ENCODE measurements at regions not wholly inside any gene's neighbourhood (a gene's known extent, or its start where the extent isn't known, plus 50 kb on each side); places are given as distances from the start of the nearest gene placed in this dataset.

DNA sequence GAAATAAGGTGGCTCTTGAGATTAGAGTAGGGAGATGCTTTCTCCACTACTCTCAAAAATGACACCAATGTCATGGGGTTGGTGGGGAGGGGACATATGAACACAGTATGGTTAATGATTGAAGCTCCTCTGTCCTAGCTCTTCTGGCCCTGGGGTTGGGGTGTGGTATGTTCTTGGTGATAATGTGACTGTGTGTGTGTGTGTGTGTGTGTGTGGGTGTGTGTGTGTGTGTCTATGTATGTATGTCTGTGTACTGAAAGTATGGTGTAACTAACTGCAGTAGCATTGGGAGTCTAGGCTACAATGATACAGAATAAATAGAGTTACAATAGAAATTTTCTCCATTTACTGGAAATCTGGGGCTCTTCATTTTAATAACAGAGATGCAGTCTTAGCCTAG, 121.0 kb upstream of the CD180 start:
- Mint-ChIP-seq H3K36me3 (no peaks in the 10 kb centered on the region), H3K4me3 (no peak overlapping the region), H3K9me3 (peaks cover 33% of the 10 kb centered on the region), H3K4me1 (no peaks in the 10 kb centered on the region), H3K27ac (no peak overlapping the region), H3K27me3 (ENCODE audit: low read depth) (no peaks in the 10 kb centered on the region; the same call in 1 of the 2 replicates)
- CTCF ChIA-PET: no interaction called here
- no peak for DNase-seq (ENCODE audit: low spot score)
- ATAC-seq: no peak
- POLR2A ChIA-PET: no interaction called here
- TF ChIP-seq TEAD4 (CRISPR knock-in tag; IDR thresholded peaks at IDR 0.05): no peak
- no peak for TF ChIP-seq FOXJ3 (CRISPR knock-in tag; IDR thresholded peaks at IDR 0.05; ENCODE audit: borderline replicate concordance)
- TF ChIP-seq ZNF138 (CRISPR knock-in tag; conservative IDR thresholded peaks at IDR 0.05): no peak
- no peak for TF ChIP-seq NFYB (CRISPR knock-in tag; conservative IDR thresholded peaks at IDR 0.05; ENCODE audit: low read depth)
- TF ChIP-seq, protein P1, sequence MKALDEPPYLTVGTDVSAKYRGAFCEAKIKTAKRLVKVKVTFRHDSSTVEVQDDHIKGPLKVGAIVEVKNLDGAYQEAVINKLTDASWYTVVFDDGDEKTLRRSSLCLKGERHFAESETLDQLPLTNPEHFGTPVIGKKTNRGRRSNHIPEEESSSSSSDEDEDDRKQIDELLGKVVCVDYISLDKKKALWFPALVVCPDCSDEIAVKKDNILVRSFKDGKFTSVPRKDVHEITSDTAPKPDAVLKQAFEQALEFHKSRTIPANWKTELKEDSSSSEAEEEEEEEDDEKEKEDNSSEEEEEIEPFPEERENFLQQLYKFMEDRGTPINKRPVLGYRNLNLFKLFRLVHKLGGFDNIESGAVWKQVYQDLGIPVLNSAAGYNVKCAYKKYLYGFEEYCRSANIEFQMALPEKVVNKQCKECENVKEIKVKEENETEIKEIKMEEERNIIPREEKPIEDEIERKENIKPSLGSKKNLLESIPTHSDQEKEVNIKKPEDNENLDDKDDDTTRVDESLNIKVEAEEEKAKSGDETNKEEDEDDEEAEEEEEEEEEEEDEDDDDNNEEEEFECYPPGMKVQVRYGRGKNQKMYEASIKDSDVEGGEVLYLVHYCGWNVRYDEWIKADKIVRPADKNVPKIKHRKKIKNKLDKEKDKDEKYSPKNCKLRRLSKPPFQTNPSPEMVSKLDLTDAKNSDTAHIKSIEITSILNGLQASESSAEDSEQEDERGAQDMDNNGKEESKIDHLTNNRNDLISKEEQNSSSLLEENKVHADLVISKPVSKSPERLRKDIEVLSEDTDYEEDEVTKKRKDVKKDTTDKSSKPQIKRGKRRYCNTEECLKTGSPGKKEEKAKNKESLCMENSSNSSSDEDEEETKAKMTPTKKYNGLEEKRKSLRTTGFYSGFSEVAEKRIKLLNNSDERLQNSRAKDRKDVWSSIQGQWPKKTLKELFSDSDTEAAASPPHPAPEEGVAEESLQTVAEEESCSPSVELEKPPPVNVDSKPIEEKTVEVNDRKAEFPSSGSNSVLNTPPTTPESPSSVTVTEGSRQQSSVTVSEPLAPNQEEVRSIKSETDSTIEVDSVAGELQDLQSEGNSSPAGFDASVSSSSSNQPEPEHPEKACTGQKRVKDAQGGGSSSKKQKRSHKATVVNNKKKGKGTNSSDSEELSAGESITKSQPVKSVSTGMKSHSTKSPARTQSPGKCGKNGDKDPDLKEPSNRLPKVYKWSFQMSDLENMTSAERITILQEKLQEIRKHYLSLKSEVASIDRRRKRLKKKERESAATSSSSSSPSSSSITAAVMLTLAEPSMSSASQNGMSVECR (CRISPR knock-in tag; IDR thresholded peaks at IDR 0.05; ENCODE audit: borderline replicate concordance): no peak
- TF ChIP-seq PRRX2 (CRISPR knock-in tag; IDR thresholded peaks at IDR 0.05): no peak
- TF ChIP-seq GTF2I (CRISPR knock-in tag; conservative IDR thresholded peaks at IDR 0.05): no peak
- no peak for TF ChIP-seq FOXP1 (CRISPR knock-in tag; IDR thresholded peaks at IDR 0.05; ENCODE audit: borderline replicate concordance)
- TF ChIP-seq, protein P2, sequence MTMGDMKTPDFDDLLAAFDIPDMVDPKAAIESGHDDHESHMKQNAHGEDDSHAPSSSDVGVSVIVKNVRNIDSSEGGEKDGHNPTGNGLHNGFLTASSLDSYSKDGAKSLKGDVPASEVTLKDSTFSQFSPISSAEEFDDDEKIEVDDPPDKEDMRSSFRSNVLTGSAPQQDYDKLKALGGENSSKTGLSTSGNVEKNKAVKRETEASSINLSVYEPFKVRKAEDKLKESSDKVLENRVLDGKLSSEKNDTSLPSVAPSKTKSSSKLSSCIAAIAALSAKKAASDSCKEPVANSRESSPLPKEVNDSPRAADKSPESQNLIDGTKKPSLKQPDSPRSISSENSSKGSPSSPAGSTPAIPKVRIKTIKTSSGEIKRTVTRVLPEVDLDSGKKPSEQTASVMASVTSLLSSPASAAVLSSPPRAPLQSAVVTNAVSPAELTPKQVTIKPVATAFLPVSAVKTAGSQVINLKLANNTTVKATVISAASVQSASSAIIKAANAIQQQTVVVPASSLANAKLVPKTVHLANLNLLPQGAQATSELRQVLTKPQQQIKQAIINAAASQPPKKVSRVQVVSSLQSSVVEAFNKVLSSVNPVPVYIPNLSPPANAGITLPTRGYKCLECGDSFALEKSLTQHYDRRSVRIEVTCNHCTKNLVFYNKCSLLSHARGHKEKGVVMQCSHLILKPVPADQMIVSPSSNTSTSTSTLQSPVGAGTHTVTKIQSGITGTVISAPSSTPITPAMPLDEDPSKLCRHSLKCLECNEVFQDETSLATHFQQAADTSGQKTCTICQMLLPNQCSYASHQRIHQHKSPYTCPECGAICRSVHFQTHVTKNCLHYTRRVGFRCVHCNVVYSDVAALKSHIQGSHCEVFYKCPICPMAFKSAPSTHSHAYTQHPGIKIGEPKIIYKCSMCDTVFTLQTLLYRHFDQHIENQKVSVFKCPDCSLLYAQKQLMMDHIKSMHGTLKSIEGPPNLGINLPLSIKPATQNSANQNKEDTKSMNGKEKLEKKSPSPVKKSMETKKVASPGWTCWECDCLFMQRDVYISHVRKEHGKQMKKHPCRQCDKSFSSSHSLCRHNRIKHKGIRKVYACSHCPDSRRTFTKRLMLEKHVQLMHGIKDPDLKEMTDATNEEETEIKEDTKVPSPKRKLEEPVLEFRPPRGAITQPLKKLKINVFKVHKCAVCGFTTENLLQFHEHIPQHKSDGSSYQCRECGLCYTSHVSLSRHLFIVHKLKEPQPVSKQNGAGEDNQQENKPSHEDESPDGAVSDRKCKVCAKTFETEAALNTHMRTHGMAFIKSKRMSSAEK (CRISPR knock-in tag; IDR thresholded peaks at IDR 0.05; ENCODE audit: borderline replicate concordance): no peak
- TF ChIP-seq NFE2L1 (CRISPR knock-in tag; IDR thresholded peaks at IDR 0.05): no peak
- TF ChIP-seq, protein P3, sequence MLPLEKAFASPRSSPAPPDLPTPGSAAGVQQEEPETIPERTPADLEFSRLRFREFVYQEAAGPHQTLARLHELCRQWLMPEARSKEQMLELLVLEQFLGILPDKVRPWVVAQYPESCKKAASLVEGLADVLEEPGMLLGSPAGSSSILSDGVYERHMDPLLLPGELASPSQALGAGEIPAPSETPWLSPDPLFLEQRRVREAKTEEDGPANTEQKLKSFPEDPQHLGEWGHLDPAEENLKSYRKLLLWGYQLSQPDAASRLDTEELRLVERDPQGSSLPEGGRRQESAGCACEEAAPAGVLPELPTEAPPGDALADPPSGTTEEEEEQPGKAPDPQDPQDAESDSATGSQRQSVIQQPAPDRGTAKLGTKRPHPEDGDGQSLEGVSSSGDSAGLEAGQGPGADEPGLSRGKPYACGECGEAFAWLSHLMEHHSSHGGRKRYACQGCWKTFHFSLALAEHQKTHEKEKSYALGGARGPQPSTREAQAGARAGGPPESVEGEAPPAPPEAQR (CRISPR knock-in tag; IDR thresholded peaks at IDR 0.05): no peak
- TF ChIP-seq ZNF232 (CRISPR knock-in tag; IDR thresholded peaks at IDR 0.05): no peak
- TF ChIP-seq, protein P4, sequence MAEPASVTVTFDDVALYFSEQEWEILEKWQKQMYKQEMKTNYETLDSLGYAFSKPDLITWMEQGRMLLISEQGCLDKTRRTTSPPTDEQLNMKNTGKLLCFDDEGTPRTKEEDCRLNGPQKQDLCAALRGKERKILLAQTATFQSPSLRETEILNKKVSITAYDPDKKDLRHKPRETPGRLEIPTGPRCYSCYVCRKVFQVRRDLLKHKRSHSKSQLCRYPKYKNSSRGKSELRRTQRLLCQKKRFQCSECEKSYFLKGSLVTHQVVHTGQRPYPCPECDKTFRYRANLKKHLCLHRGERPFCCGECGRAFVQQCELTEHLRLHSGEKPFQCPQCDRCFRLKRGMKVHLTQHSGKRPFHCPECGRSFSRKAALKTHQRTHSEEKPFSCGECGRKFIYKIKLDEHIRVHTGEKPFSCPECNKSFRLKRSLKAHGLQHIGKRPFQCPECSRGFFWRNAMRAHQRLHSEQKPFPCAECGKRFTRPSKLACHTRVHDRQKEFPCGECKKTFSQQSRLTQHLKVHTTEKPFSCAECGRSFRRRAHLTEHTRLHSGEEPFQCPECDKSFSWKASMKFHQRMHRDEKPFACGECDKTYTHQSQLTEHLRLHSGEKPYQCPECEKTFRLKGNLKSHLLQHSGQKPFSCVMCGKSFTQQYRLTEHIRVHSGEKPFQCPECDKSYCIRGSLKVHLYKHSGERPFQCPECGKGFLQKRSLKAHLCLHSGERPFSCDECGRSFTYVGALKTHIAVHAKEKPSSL (CRISPR knock-in tag; conservative IDR thresholded peaks at IDR 0.05): no peak
- TF ChIP-seq SOX15 (CRISPR knock-in tag; IDR thresholded peaks at IDR 0.05): no peak
- no peak for TF ChIP-seq GRHL2 (CRISPR knock-in tag; IDR thresholded peaks at IDR 0.05; ENCODE audit: insufficient replicate concordance, severe bottlenecking)

All from WTC11 (cell line).